GM12864 (cell line): ENCODE measurements at regions not wholly inside any gene's neighbourhood (a gene's known extent, or its start where the extent isn't known, plus 50 kb on each side); places are given as distances from the start of the nearest gene placed in this dataset.

Source experiments
- DNase-seq: peaks from one replicate; pipeline ENCODE4 v3.0.0-alpha.2; 2011; ENCODE audit warnings: low read depth
- H3K4me3 ChIP-seq: 2 replicates; pipeline ENCODE4 v1.5.1; 2011; ENCODE audit warnings: mild to moderate bottlenecking, low read depth, low read length, control low read depth
- CTCF ChIP-seq: IDR thresholded peaks from 2 replicates; pipeline ENCODE4 v1.5.1; 2011; ENCODE audit warnings: low read depth, mild to moderate bottlenecking, moderate library complexity, low read length, control low read depth, inconsistent platforms; ENCODE audit errors: missing control alignments

- no peak for TF ChIP-seq CTCF
- DNase-seq: no peak
- H3K4me3 ChIP-seq: no peak overlapping the region
Observed at GRCh38 chr13:105991131-105991530, 544.3 kb downstream of the EFNB2 start.

- DNase-seq: no peak
- TF ChIP-seq CTCF: no peak
- H3K4me3 ChIP-seq: no peak overlapping the region
Observed at GRCh38 chr13:105990256-105990958, 545.1 kb downstream of the EFNB2 start.

GRCh38 chr13:105984646-105985045 is 550.8 kb downstream of the EFNB2 start:
- DNase-seq: no peak
- TF ChIP-seq CTCF: no peak
- H3K4me3 ChIP-seq: no peak overlapping the region

- TF ChIP-seq CTCF: no peak
- DNase-seq: no peak
- no peak overlapping the region for H3K4me3 ChIP-seq
Observed at GRCh38 chr13:105984236-105984635, 551.2 kb downstream of the EFNB2 start.

- H3K4me3 ChIP-seq: no peak overlapping the region
- DNase-seq: no peak
- no peak for TF ChIP-seq CTCF
Observed at GRCh38 chr13:105982219-105982930, 553.1 kb downstream of the EFNB2 start.

GRCh38 chr13:105979131-105980011 is 556.1 kb downstream of the EFNB2 start:
- H3K4me3 ChIP-seq: no peak overlapping the region
- TF ChIP-seq CTCF: no peak
- DNase-seq: no peak
